GM19438 (cell line): ENCODE measurements at regions not wholly inside any gene's neighbourhood (a gene's known extent, or its start where the extent isn't known, plus 50 kb on each side); places are given as distances from the start of the nearest gene placed in this dataset.

ENCODE experiments used
- ATAC-seq: cut with Tn5 transposase; IDR thresholded peaks from one replicate; pipeline ENCODE4 v1.9.1; 2021; ENCODE audit warnings: low read depth; ENCODE audit not compliant: unreplicated experiment

- no peak for ATAC-seq
These were observed 315.5 kb downstream of the GPATCH2 start for GRCh38 chr1:217315346-217315745.

GRCh38 chr1:217313096-217313495 is 317.8 kb downstream of the GPATCH2 start:
- no peak for ATAC-seq

GRCh38 chr1:217311766-217312165 is 319.1 kb downstream of the GPATCH2 start:
- no peak for ATAC-seq

DNA sequence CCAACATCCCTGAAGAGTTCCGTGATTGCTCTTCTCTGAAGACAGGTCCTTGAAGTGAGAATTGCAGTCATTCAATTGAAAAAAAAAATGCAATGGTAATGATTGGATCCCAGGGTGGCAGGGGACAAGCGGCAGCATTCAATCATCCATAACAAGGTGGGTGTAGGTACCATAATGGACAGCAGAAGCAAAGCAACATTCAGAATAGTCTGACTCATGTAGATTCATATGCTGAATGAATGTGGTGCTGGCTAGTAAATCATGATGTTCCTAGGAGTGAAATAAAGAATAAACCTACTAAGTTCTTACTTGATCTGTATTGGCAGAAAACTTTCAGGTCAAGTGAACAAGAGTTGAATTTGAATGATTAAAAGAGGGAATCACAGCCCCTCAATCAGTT is 319.6 kb downstream of the GPATCH2 start:
- no peak for ATAC-seq

GRCh38 chr1:217281332-217281731 is 349.6 kb downstream of the GPATCH2 start:
- no peak for ATAC-seq

GRCh38 chr1:217275655-217276398 is 355.1 kb downstream of the GPATCH2 start:
- no peak for ATAC-seq

- ATAC-seq = no peak
These were observed 355.8 kb downstream of the GPATCH2 start for GRCh38 chr1:217274927-217275654.

GRCh38 chr1:217274416-217274815 is 356.5 kb downstream of the GPATCH2 start:
- ATAC-seq = no peak

DNA sequence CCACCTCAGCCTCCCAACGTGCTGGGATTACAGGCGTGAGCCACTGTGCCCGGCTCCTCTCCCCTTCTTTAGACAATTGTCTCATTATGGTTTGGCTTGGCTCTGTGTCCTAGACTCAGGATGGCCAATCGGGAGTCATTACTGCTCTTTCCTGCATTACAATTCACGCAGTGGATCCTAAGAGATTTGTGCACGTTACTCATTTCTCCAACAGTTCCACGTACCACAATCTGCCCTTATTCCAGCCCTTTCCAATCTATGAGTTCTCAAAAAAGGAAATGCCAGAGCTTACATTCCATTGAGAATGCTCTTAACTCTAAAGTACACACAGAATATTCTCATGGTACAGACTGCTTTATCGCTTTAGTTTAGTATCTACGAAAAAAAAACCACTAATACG is 357.0 kb downstream of the GPATCH2 start:
- no peak for ATAC-seq

DNA sequence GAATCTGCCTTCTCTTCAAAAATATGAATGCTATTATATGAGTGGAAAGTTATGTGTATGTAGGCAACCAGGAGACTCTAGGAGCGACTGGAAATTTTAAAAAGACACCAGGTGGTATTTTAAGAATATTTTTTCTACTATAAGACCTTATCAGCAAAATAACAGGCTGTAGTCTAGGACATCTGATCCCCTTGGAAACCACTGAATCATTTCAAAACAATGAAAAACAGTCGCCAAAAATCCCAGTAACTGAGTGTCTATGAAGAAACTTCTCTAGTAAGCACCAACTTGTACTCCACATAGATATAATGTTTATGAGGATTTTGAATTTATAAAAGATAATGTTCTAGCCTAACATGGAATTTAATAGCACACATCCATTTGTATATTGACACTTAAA is 358.5 kb downstream of the GPATCH2 start:
- ATAC-seq = no peak

- no peak for ATAC-seq
These were observed 360.8 kb downstream of the GPATCH2 start for GRCh38 chr1:217270101-217270500.

DNA sequence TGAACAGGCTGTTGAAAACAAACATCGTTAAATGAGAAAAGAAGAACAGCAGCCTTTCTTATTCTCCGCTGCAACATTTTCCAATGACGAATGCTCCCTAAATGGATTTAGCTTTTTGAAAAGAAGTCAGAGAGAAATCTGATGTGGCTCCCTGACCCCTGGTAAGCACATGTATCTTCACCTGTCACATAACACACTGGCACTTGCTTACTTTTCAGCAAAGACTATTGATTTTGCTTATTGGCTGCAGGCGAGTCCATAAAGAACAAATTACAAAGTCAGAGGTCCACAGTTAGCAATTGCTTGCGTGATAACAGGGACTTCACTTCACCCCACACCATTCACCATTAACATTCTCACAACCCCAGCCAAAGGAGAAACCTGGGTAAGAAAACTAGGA is 362.8 kb downstream of the GPATCH2 start:
- no peak for ATAC-seq

GRCh38 chr1:217261636-217262035 is 369.3 kb downstream of the GPATCH2 start:
- no peak for ATAC-seq

DNA sequence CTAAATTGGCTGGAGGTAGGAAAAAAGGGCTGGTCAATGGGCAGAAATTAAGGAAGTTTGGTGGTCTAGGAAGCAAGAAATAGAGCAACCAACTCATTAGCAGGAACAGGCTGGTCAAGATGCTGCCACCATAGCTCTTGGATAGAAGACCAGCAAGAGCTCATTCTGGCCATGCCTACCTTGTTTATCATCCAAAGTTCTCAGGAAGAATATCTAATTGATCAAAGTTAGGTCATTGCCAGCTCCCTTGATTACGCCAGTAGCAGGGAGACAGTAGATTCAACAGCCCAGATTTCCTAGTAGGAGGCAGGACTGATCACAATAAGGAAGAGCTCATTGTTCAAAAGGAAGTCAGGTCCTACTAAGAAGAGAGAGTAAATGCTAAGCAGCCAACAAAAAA is 370.2 kb downstream of the GPATCH2 start:
- ATAC-seq = no peak

- ATAC-seq = no peak
These were observed 376.9 kb downstream of the GPATCH2 start for GRCh38 chr1:217253985-217254384.

- no peak for ATAC-seq
These were observed 377.5 kb downstream of the GPATCH2 start for GRCh38 chr1:217253351-217253750.

DNA sequence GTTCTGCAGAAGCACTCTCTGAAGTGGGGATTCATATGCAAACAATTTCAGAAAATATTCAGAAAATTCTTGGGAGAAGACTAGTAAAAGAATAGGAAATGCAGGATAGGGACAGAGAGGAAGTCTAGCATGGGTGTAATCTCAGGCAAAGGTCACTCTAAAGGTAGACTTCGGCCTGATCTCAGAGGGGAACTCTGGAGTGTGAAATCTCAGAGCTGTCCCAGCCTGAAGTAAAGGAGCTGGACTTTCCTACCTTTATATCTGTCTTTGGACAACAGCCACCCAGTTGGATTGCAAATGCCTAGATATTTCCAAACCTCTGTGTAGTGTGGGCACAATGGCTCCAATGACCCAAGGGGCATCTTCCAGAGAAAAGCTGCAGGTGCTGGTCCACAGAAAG is 379.8 kb downstream of the GPATCH2 start:
- ATAC-seq = no peak

DNA sequence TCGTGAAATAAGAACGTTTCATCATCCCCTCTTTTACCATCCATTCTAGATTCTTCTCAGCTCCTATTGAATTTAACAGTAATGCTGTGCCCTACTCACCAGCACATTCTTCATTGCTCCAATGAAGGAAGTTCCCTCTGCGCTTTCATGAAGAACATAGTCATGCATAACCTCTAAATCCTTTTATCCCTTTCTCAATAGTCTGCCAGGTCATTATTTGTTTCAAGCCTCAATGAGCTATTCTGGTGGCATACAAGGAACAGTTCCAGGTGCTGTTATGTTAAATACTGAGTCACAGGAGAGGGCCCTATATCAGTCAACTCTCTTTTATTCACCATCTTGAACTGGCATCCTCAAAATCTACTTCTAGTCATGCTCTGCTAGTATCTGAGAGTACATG is 381.0 kb downstream of the GPATCH2 start:
- no peak for ATAC-seq

DNA sequence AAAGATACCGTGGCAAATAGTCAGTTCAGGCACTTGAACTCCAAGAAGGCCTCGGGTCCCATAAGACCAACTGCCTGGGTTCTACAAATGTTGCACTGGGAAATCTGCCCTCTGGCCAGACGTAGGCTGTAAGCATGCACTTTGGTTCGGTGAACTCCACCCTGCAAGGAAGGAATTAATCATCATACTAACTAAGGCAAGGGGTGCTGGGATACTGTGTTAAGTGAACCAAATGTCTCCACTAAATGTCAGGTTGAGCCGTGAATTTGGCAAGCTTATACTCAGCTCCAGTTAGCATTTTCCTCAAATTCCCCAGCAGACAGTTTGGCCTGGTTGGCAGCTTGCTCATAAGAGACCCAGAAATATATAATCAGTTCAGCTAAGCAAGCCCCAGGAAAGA is 385.9 kb downstream of the GPATCH2 start:
- ATAC-seq = no peak

DNA sequence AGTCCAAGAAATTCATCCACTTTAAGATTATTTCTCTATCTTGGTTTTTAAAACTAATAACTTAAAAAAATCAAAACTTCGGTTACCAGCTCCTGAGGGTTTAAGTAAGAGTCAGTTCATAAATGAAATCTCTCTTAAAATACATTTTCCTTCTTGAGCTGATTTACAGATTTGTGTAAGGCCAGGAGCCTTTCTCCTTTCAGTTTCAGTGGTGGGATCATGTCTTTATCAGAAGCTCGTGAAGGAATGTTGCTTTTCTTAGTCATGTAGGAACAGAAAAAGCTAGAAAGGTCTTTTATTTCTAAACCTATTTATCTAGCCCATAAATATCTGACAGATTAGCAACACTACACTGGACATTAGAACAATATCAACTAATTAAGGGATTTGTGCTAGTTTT is 390.2 kb downstream of the GPATCH2 start:
- no peak for ATAC-seq

- ATAC-seq = no peak
These were observed 391.9 kb downstream of the GPATCH2 start for GRCh38 chr1:217238945-217239344.

DNA sequence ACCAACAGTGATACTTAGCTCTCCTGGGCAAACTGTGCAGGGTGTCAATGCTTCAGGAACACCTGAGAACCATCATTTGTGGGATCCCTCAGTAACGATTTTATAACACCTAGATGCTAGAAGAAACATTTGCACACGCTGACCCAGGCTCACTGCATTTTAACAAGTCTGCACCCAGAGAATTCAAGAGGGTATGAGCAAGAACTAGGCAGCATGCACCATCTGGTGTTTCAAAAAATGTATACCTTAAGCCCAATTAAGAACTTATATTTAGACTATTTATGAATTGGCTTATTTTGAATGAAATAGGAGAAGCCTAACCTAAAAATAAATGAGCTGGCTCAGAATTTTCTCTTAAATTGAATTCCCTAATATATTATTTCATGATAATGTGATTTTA is 400.5 kb downstream of the GPATCH2 start:
- ATAC-seq = no peak
